ENCODE measurements at regions not wholly inside any gene's neighbourhood (a gene's known extent, or its start where the extent isn't known, plus 50 kb on each side); places are given as distances from the start of the nearest gene placed in this dataset.

DNA sequence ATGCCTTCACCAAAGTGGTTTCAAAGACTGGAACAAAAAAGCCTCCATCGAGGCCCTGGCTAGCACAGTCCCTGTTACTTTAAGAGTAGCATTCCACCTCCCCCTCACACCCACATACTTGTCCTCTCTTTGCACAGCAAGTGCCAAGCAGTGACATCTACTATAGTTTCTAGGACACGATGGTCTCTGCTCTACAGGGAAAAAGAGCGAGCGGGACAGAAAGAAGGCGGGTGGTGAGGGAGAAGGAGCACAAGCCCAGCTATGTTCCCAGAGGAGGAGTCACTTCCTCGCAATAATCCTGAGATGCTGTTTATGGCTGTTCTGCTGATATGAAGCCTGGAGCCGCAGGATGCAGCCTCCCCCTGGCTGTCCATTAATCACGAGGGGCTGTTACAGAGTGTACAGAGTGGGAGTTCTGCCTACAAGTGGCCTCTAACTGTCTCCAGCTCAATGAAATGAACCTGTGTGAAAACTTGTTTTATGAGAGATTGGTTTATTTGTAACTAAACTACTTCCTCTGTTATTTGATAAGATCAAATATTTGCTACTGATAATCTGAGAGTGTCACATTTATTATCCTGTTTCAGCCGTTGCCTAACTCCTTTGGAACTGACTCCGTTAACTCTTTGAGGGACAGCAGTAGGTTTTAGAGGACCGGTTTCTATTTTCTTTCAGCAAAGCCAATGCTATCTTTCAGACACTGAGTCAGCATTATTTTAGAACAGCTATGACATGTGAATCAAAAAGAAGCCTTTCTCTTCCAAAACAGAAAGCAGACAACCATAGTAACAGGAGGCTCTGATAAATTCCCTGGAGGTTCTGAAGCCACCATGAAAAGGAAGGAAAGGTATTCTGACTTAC is 208.0 kb downstream of the SPRY2 start:
- peak overlapping the region; percentile 90 for H3K23ac ChIP-seq (ENCODE audit: low read depth, low read length)
- peak overlapping the region; percentile 13 for H3K27ac ChIP-seq (ENCODE audit: insufficient read depth, low read length)
- peak; percentile 88 for ATAC-seq (ENCODE audit: low read depth)
- H3K4me2 ChIP-seq (ENCODE audit: low read depth, low read length), result peak overlapping the region; percentile 81
- no peaks in the 10 kb centered on the region for H4K20me1 ChIP-seq (ENCODE audit: insufficient read depth, low read length)
- no peaks in the 10 kb centered on the region for H3K9me3 ChIP-seq (ENCODE audit: control insufficient read depth, insufficient read depth, low read length)
- ChIA-PET POLR2A (ENCODE audit: unreplicated experiment) (no interaction called here), CTCF (interaction anchor here (1.0 kb wide), 1 partner anchor 356 kb away, joined by 4 read pairs; no protein-coding TSS in a partner anchor)
- H2AFZ ChIP-seq (replicated peaks; ENCODE audit: low read length, poor library complexity), result peak overlapping the region; percentile 96
- peak overlapping the region; percentile 80 for H2BK20ac ChIP-seq (ENCODE audit: low read depth, low read length)
- peak overlapping the region; percentile 96 for H3K4ac ChIP-seq (ENCODE audit: low read depth, low read length)
- no peak for TF ChIP-seq POLR2A (IDR thresholded peaks at IDR 0.05; ENCODE audit: low read depth, low read length)
- peak; percentile 18; the same call in 1 of the 2 replicates for TF ChIP-seq NFE2L2 (IDR thresholded peaks at IDR 0.05; ENCODE audit: low read depth, low read length)
- TF ChIP-seq MAFK (IDR thresholded peaks at IDR 0.05; ENCODE audit: low read depth, low read length), result peak; percentile 98
- H2AK5ac ChIP-seq (ENCODE audit: low read depth, low read length), result 0 out of 2 replicates have a peak overlapping the region, but pooled peaks have one; percentile 5
- H3K36me3 ChIP-seq (ENCODE audit: control insufficient read depth, insufficient read depth, low read length), result no peaks in the 10 kb centered on the region
- dilution Hi-C loops (cut with HindIII; ENCODE audit: low sequenced_read_pairs, unreplicated experiment) (no loop called here), intact Hi-C loops (cut with micrococcal nuclease) (loop anchor here (5.0 kb wide), 4 partner anchors 91 to 356 kb away; partner anchors contain the start of gene SPRY2), in situ Hi-C loops (cut with MboI; ENCODE audit: low sequenced_read_pairs) (no loop called here)
- peak overlapping the region; percentile 62 for H2AK9ac ChIP-seq (replicated peaks; ENCODE audit: low read depth, low read length, poor library complexity)
- peak overlapping the region; percentile 86; the same call in 2 of the 3 replicates for H2BK15ac ChIP-seq (ENCODE audit: low read depth, low read length)
- peak overlapping the region; percentile 54 for H3K56ac ChIP-seq (ENCODE audit: extremely low read depth, insufficient read depth, low read length)
- peak; percentile 62 for DNase-seq
- peak overlapping the region; percentile 86 for H4K91ac ChIP-seq (ENCODE audit: insufficient read depth, low read depth, low read length)
- H3K14ac ChIP-seq (replicated peaks; ENCODE audit: low read depth, low read length), result peak overlapping the region; percentile 94
- no TSS peak for BruUV-seq (replicated peaks)
- peak overlapping the region; percentile 96 for H2BK120ac ChIP-seq (ENCODE audit: low read depth, low read length)
- H3K4me3 ChIP-seq (ENCODE audit: insufficient read depth, low read depth, low read length), result peak overlapping the region; percentile 26
- peak overlapping the region; percentile 53 for H3K18ac ChIP-seq (ENCODE audit: low read depth, low read length)
- H3K27me3 ChIP-seq (ENCODE audit: control insufficient read depth, insufficient read depth, low read length), result no peaks in the 10 kb centered on the region
- H4K8ac ChIP-seq (ENCODE audit: low read depth in 2 of 2, low read length in 2 of 2), result peak overlapping the region; percentile 30 to 75
- 20% methylated on average over 1 of the region's 11 CpGs; no CpG with 5 or more reads in 1 of the 2 experiments for WGBS, 2 experiments (ENCODE audit: extremely low coverage in 2 of 2, insufficient read length in 1 of 2)
- peak overlapping the region; percentile 40 for H4K5ac ChIP-seq (ENCODE audit: low read depth, low read length)
- peaks cover 3% of the 10 kb centered on the region; the same call in 1 of the 2 replicates for H3K4me1 ChIP-seq (ENCODE audit: control insufficient read depth, insufficient read depth, low read length)
- H3K79me1 ChIP-seq (ENCODE audit: low read depth in 1 of 2, low read length in 2 of 2), result 0 out of 4 replicates have a peak, but pooled peaks cover 0 to 4% of the 10 kb centered on the region in 2 experiments
- H3K9me1 ChIP-seq (ENCODE audit: insufficient read depth, low read length), result peaks cover 3% of the 10 kb centered on the region
- H2BK5ac ChIP-seq (ENCODE audit: low read depth, low read length, poor library complexity, severe bottlenecking), result peak overlapping the region; percentile 65
- H3K9ac ChIP-seq (ENCODE audit: low read depth, low read length), result peak overlapping the region; percentile 30

Measured in IMR-90 (cell line).